ENCODE measurements at regions not wholly inside any gene's neighbourhood (a gene's known extent, or its start where the extent isn't known, plus 50 kb on each side); places are given as distances from the start of the nearest gene placed in this dataset.

GRCh38 chr12:23463172-23463571, 486.3 kb downstream of the SOX5 start:
- H3K27me3 Mint-ChIP-seq: no peaks in the 10 kb centered on the region
- intact Hi-C loops (cut with DNase I, micrococcal nuclease): no loop called here
- no peaks in the 10 kb centered on the region for H3K4me1 ChIP-seq (ENCODE audit: insufficient read depth, low read length)
- no peaks in the 10 kb centered on the region for H3K36me3 ChIP-seq (ENCODE audit: insufficient read depth, low read length)
- POLR2A ChIA-PET: no interaction called here
- H3K36me3 Mint-ChIP-seq (ENCODE audit: low read depth): no peaks in the 10 kb centered on the region
- H3K4me3 Mint-ChIP-seq: no peak overlapping the region
- no peak overlapping the region for H3K27ac ChIP-seq (ENCODE audit: low read depth in 1 of 2, low read length in 2 of 2)
- TF ChIP-seq CTCF (IDR thresholded peaks at IDR 0.05): no peak
- no peak for ATAC-seq (ENCODE audit: poor library complexity)
- peaks cover 0 to 10% of the 10 kb centered on the region in 2 experiments for H3K9me3 ChIP-seq (ENCODE audit: control insufficient read depth in 1 of 2, insufficient read depth in 1 of 2, low read length in 2 of 2)
- H3K9me3 Mint-ChIP-seq: peaks cover 23% of the 10 kb centered on the region
- CTCF ChIA-PET: no interaction called here
- H3K4me1 Mint-ChIP-seq (ENCODE audit: low read depth): no peaks in the 10 kb centered on the region
- H3K4me3 ChIP-seq (ENCODE audit: low read length): no peak overlapping the region
- H3K27me3 ChIP-seq (ENCODE audit: control insufficient read depth in 1 of 2, insufficient read depth in 2 of 2, low read length in 2 of 2): no peaks in the 10 kb centered on the region
- no peak for DNase-seq
- no peak overlapping the region for H3K27ac Mint-ChIP-seq

- no peak for DNase-seq
- intact Hi-C loops (cut with DNase I, micrococcal nuclease): no loop called here
- H3K27me3 Mint-ChIP-seq: no peaks in the 10 kb centered on the region
- Histone ChIP-seq H3K9me3 (ENCODE audit: control insufficient read depth in 1 of 2, insufficient read depth in 1 of 2, low read length in 2 of 2) (peaks cover 0 to 10% of the 10 kb centered on the region in 2 experiments), H3K27me3 (ENCODE audit: control insufficient read depth in 1 of 2, insufficient read depth in 2 of 2, low read length in 2 of 2) (no peaks in the 10 kb centered on the region), H3K4me3 (ENCODE audit: low read length) (no peak overlapping the region), H3K4me1 (ENCODE audit: insufficient read depth, low read length) (no peaks in the 10 kb centered on the region), H3K36me3 (ENCODE audit: insufficient read depth, low read length) (no peaks in the 10 kb centered on the region), H3K27ac (ENCODE audit: low read depth in 1 of 2, low read length in 2 of 2) (no peak overlapping the region)
- no peak for ATAC-seq (ENCODE audit: poor library complexity)
- ChIA-PET CTCF (no interaction called here), POLR2A (no interaction called here)
- H3K4me3 Mint-ChIP-seq: no peak overlapping the region
- H3K27ac Mint-ChIP-seq: no peak overlapping the region
- no peaks in the 10 kb centered on the region for H3K4me1 Mint-ChIP-seq (ENCODE audit: low read depth)
- H3K9me3 Mint-ChIP-seq: peaks cover 26% of the 10 kb centered on the region
- TF ChIP-seq CTCF (IDR thresholded peaks at IDR 0.05): no peak
- no peaks in the 10 kb centered on the region for H3K36me3 Mint-ChIP-seq (ENCODE audit: low read depth)
Observed at GRCh38 chr12:23464241-23464812, 485.1 kb downstream of the SOX5 start.

- Histone ChIP-seq H3K27ac (ENCODE audit: low read depth in 1 of 2, low read length in 2 of 2) (no peak overlapping the region), H3K4me3 (ENCODE audit: low read length) (no peak overlapping the region), H3K27me3 (ENCODE audit: control insufficient read depth in 1 of 2, insufficient read depth in 2 of 2, low read length in 2 of 2) (no peaks in the 10 kb centered on the region), H3K36me3 (ENCODE audit: insufficient read depth, low read length) (no peaks in the 10 kb centered on the region), H3K4me1 (ENCODE audit: insufficient read depth, low read length) (no peaks in the 10 kb centered on the region), H3K9me3 (ENCODE audit: control insufficient read depth in 1 of 2, insufficient read depth in 1 of 2, low read length in 2 of 2) (peaks cover 0 to 26% of the 10 kb centered on the region in 2 experiments)
- Mint-ChIP-seq H3K4me3 (no peak overlapping the region), H3K36me3 (ENCODE audit: low read depth) (no peaks in the 10 kb centered on the region), H3K9me3 (peaks cover 18% of the 10 kb centered on the region), H3K27ac (no peak overlapping the region), H3K27me3 (no peaks in the 10 kb centered on the region), H3K4me1 (ENCODE audit: low read depth) (no peaks in the 10 kb centered on the region)
- intact Hi-C loops (cut with DNase I, micrococcal nuclease): no loop called here
- DNase-seq: no peak
- ATAC-seq (ENCODE audit: poor library complexity): no peak
- POLR2A ChIA-PET: no interaction called here
- no peak for TF ChIP-seq CTCF (IDR thresholded peaks at IDR 0.05)
- CTCF ChIA-PET: no interaction called here
Observed at GRCh38 chr12:23472329-23472971, 477.0 kb downstream of the SOX5 start.

All from CD4-positive, alpha-beta T cell (primary cell).